Stimulated activated CD8-positive, alpha-beta memory T cell treated with anti-CD3 and anti-CD28 coated beads, Interleukin-4, amount 100 ng/mL, for 24 hours (primary cell): ENCODE measurements at regions not wholly inside any gene's neighbourhood (a gene's known extent, or its start where the extent isn't known, plus 50 kb on each side); places are given as distances from the start of the nearest gene placed in this dataset.
"Not testable (repeated sequence)": the region's sequence is repeated elsewhere in the genome, so short reads cannot be mapped to it uniquely, and the experiment has no call there.

Experiments
- DNase-seq: peaks from one replicate; pipeline ENCODE4 v3.0.0-alpha.2; 2020; ENCODE audit warnings: low read depth

DNA sequence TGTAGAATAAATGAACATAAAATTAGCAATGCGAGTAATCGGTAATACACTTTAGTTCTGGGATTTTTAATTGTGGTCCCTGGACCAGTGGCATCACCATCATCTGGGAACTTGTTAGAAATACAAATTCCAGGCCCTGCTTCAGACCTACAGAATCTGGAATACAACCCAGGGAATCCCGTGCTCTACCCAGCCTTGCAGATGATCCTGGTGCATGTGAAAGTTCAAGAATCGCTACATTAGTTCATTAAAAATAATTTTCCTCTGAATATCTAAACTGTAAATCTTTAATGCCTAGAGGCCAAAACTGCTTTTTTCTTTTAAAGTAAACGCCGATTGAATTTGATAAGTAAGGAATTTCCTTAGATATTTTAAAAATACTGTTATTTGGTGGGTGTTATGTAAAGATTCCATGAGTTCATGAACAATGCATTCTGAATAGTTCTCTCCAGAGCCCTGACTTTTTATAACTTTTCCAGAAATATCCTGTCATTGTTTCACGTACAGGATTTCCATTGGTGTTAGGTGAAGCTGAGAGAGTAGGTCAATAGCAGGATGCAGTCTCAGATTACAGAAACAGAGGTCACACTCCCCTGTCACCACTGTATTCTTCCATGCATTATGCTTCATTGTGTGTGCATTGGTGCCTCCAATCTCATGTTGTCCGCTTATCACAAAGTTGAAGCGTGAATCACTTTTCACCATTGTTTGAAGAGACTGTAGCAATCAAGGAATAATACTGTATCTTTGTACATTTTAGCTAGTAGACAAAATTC is 596.5 kb upstream of the KLF12 start:
- DNase-seq = no peak

DNA sequence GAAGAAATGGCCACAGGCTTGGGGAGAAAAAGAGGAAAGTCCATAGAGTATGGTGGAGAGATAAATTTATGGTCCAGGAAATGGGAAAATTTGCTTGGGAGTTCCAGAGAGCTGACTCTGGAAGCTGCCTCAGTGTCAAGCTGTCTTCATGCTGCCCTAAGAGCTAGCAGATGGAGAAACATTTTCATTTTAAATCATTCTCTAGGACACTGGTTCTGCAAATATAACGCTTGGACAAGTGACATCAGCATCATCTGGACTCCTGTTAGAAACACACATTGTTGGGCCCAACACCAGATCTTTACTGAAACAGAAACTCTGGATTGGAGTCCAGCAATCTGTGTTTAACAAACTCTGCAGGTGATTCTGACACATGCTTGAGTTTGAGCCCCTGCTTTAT is 592.0 kb upstream of the KLF12 start:
- no peak for DNase-seq

DNA sequence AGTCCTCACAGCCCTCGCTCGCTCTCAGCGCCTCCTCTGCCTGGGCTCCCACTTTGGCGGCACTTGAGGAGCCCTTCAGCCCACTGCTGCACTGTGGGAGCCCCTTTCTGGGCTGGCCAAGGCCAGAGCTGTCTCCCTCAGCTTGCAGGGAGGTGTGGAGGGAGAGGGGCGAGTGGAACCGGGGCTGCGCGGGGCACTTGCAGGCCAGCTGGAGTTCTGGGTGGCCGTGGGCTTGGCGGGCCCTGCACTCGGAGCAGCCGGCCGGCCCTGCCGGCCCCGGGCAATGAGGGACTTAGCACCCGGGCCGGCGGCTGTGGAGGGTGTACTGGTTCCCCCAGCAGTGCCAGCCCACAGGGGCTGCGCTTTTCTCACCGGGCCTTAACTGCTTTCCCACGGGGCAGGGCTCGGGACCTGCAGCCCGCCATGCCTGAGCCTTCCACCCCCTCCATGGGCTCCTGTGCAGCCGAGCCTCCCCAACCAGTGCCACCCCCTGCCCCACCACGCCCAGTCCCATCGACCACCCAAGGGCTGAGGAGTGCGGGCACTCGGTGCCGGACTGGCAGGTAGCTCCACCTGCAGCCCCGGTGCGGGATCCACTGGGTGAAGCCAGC is 584.1 kb upstream of the KLF12 start:
- DNase-seq = not testable (repeated sequence)

DNA sequence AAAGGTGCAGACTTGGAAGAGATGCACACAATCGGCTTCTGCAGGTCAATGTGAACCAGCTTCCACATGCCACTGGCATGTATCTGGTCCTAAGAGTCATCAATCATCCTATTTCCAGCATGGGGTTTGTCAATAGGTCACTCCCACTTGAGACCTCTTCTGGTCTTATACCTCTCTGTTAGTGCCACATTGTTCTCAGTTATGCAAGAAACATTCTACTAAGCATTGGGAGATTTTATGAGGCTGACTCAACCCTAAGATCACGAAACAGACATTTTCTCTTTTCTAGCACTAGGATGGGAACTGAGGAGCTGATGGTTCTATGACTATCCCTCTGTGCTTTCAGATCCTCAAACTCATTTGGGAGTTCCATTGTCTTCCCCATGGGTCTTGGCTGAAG is 581.5 kb upstream of the KLF12 start:
- no peak for DNase-seq

DNA sequence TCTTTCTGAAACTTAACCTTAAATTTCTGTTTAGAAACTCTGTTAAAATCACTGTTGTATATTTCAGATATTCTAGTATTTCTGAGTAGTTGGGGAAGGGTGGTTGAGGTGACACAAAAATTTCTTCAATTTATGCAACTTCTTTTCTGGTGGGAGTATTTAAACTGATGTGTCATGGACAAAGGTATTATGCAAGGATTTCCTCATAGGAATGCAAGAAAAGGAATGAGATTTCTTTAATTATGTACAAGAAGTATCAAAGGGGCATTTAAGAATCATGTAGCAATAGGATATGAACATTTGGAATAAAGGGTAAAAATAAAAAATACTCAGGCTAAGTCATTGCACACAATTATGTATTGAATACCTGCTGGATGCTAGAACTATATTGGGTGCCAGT is 575.8 kb upstream of the KLF12 start:
- no peak for DNase-seq

- no peak for DNase-seq
Measured at GRCh38 chr13:74709226-74709625, 575.0 kb upstream of the KLF12 start.

DNA sequence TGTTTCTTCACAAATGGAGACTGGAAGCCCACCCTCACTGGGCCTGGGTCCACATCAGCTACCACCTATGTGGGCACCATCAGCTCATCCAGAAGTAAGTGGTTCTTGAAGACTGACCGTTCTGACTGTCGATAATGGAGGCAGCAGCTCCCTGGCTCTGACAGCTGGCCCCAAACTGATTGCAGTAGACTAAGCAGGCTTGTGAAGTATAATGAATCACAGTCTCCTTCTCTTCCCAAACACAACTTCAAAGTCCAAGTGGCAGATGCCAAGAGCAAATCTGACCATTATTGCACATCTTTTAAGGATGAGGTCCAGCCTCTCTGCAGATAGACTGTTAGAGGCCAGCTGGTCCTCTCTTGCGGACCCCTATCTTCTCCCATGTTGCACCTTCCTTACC is 574.4 kb upstream of the KLF12 start:
- DNase-seq = no peak

GRCh38 chr13:74707291-74707690 is 573.1 kb upstream of the KLF12 start:
- DNase-seq = no peak

DNA sequence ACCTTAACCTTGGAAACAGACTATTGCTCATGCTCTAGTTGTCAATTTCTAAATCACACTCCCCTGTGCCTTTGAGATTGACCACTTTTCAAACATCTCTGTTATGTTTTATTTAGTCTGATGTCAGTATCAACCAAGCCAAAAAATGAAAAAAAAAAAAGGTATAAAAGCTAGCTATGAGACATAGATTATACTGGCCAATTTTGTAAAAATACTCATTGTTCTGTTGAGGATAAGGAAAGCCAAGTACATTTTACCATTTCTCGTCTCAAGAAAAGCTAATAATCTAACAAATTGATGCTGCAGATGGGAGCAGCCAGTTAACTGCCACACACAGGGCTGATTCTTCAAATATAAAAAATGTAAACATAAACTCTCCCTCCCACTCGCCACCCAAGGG is 572.6 kb upstream of the KLF12 start:
- no peak for DNase-seq

DNA sequence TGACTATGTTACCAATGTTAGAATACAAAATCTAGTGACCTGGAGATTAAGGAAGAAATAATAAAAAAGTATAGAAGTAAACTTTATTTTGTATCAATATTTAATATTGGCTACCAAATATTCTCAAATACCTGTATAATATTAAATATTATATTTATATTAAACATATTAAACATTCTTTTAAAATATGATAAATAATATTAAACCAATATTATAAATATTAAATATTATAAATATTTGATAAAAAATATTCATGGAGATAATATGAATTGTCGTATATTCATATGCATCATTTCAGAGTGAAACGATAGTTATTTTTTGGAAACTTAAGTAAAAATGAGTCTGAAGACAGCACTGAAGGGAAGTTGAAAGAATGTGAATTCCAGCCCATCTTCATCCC is 571.2 kb upstream of the KLF12 start:
- no peak for DNase-seq

DNA sequence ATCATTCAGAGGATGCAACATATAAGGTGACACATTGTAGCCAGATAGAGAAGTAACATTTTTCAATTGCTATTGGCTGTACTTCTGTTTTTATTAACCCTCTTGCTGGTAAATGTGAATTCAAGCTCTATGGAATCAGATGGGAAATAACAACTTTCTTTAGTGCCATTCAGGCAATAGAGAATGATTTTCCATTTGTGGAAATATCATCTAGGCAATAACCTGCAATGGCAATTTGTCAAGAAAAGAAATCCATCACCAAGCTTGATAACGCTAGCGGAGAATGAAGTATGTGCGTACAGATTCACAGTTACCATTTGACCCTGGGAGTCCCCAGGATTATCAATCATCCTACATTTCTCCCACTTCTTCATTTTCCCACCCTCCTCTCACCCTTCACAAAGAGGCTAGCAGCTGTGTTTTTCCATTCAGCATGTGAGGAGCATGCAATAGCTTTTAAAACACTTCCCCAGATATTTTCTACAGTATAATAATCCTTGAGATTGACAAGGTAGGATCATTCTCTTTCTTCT is 569.7 kb upstream of the KLF12 start:
- no peak for DNase-seq

DNA sequence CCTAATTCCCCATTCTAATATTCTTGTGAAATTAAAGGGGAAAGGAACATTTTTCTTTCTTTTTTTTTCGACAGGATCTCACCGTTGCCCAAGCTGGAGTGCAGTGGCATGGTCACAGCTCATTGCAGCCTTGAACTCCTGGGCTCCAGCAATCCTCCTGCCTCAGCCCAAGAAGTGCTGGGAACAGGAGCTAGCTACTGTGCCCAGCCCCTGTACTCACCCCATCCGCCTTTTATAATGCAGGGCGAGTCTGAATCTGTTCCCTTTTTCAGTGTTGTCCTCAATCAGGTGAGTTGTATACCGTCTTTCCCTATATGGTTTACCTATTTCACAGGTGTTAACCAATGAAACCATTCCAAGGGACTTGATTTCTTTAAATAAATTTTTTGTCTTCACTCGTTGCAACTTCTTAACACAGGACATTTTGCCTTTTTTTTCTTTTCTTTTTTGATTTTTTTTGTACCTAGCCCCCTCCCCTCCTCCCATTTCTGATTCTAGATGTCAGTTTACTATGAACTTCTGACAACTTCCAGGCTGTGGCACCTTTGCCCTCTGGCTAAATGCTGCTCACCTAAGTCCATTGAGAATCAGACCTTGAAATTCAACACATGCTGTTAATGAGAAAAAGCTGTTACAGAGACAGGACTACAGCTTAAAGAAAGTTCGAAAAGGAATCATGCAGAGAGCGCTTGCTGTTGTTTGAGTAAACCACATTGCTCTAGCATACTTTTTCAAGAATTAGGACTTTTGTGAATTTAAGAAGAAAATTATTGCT is 562.1 kb upstream of the KLF12 start:
- no peak for DNase-seq

DNA sequence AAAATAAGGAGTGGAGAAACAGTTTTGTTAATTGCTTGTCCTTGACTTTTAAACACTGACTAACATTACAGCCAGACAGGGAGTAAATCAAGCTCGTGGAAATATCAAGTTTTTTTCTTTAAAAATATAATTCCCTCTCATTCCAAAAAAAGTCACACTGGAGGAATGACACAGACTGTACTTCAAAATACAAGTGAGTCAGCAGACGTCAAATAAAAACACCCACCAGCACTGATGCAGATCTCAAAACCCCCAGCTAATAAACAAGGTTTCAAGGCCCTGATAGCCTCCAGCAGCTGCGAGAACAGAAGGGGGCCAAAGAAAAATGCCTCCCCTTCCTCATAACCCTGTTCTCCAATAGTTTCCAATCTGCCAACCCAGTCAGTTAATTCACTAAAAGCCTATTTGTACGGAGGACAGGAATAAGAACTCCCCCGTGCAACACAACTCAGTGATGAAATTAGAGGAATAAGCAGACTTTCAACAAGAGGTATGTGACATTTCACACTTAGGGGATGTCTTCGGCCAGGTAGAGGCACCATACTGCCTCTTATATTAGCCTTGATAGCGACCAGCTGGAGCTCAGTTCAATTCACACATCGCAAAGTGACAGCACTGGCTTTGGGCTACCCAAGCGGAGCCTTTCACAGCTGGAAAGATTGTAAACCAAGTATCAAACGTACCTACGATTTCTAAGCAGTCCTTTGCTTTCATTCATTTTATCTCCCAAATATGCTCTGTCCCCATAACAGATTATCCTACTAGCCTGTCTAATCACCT is 561.0 kb upstream of the KLF12 start:
- DNase-seq = no peak

- no peak for DNase-seq
Measured at GRCh38 chr13:74687442-74688182, 553.4 kb upstream of the KLF12 start.

- no peak for DNase-seq
Measured at GRCh38 chr13:74683411-74683810, 549.2 kb upstream of the KLF12 start.

DNA sequence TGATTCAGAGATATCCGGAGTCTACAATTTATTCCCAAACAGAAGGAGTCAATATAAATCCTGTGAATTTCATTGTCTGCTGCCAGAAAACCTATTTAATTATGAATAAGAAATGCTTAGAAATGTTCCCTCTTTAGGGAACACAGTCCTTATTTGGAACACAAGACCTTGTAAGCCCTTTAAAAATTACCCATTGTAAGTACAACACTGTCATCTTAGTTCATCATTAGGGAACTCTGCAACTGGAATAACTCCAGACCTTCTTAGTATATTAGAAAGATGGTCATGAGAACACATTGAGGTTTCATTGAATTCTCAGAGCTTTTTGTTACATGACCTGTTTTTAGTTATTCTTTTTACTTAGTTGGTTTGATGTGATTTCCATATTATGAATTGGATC is 548.5 kb upstream of the KLF12 start:
- DNase-seq = no peak

- no peak for DNase-seq
Measured at GRCh38 chr13:74681891-74682290, 547.7 kb upstream of the KLF12 start.

- no peak for DNase-seq
Measured at GRCh38 chr13:74678308-74678965, 544.2 kb upstream of the KLF12 start.

- no peak for DNase-seq
Measured at GRCh38 chr13:74675972-74676371, 541.8 kb upstream of the KLF12 start.

- no peak for DNase-seq
Measured at GRCh38 chr13:74675182-74675581, 541.0 kb upstream of the KLF12 start.

- DNase-seq = no peak
Measured at GRCh38 chr13:74674720-74675119, 540.5 kb upstream of the KLF12 start.
